Muscle of leg (tissue), 3 donors: ENCODE measurements at regions not wholly inside any gene's neighbourhood (a gene's known extent, or its start where the extent isn't known, plus 50 kb on each side); places are given as distances from the start of the nearest gene placed in this dataset.

ENCODE experiments used
- DNase-seq: peaks from one replicate; pipeline ENCODE4 v3.0.0; 2013
- H3K27ac ChIP-seq: one replicate; pipeline ENCODE4 v1.5.1; 2013; ENCODE audit warnings: mild to moderate bottlenecking, low read length, control low read depth
- H3K27me3 ChIP-seq: one replicate; pipeline ENCODE4 v1.6.1; 2013; ENCODE audit warnings: low read length; ENCODE audit not compliant: control insufficient read depth, insufficient read depth
- H3K36me3 ChIP-seq: one replicate; pipeline ENCODE4 v1.6.1; 2013; ENCODE audit warnings: low read length; ENCODE audit not compliant: control insufficient read depth, insufficient read depth
- H3K4me1 ChIP-seq: one replicate; pipeline ENCODE4 v1.6.1; 2013; ENCODE audit warnings: low read length; ENCODE audit not compliant: control insufficient read depth, insufficient read depth
- H3K4me3 ChIP-seq: one replicate; pipeline ENCODE4 v1.5.1; 2013; ENCODE audit warnings: low read length, control low read depth
- H3K9me3 ChIP-seq: replicated peaks from 2 replicates; pipeline ENCODE4 v1.6.1; 2013; ENCODE audit warnings: low read depth, low read length; ENCODE audit not compliant: control insufficient read depth
- WGBS: methylation state at CpG from one replicate; pipeline ENCODE4 v1.1.5; 2013; ENCODE audit warnings: missing lambda C conversion rate; ENCODE audit not compliant: insufficient coverage; 5-methylcytosine and 5-hydroxymethylcytosine counted together

DNA sequence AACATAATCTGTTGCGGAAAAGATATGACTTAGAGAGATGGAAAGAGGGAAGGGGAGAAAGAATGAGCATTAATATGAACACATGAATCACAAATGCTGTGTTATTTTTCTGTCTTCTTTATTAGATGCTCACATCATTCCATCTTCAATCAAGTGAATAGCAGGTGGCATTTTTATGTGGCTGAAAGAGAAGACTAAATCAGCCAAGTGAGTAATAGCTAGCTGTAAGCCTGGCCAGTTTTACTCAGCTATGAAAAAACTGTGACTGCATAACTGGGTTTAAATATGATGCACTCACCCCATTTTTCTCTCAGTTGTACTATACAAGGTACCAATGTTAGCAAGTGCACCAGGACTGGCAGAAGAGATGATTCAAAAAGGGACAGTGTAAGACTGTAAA is 571.1 kb downstream of the JRKL start:
- Histone ChIP-seq H3K4me3 (no peak overlapping the region), H3K9me3 (no peaks in the 10 kb centered on the region), H3K4me1 (no peaks in the 10 kb centered on the region), H3K36me3 (no peaks in the 10 kb centered on the region), H3K27me3 (no peaks in the 10 kb centered on the region), H3K27ac (no peak overlapping the region)
- no peak for DNase-seq
- WGBS, result no CpG with 5 or more reads among the region's 1 CpG

DNA sequence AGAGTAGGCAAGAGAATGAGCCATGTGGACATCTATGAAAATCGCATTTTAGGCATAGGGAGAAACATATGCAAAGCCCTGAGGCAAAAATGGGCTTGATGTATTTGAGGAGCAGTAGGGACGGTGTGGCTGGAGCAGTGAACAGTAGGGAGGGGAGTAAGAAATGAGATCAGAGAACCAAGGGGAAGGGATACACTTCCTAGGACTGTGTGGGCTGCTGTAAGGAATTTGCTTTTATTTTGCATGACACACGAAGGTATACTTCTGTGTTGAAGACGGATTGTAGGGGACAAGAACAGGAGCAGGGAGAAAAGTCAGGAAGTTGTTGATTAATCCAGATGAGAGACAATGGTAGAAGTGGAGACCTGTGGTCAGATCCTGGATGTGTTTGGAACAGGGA is 572.1 kb downstream of the JRKL start:
- Histone ChIP-seq H3K4me1 (no peaks in the 10 kb centered on the region), H3K9me3 (no peaks in the 10 kb centered on the region), H3K4me3 (no peak overlapping the region), H3K36me3 (no peaks in the 10 kb centered on the region), H3K27me3 (no peaks in the 10 kb centered on the region), H3K27ac (no peak overlapping the region)
- 76% methylated on average over 4 of the region's 4 CpGs for WGBS
- no peak for DNase-seq

DNA sequence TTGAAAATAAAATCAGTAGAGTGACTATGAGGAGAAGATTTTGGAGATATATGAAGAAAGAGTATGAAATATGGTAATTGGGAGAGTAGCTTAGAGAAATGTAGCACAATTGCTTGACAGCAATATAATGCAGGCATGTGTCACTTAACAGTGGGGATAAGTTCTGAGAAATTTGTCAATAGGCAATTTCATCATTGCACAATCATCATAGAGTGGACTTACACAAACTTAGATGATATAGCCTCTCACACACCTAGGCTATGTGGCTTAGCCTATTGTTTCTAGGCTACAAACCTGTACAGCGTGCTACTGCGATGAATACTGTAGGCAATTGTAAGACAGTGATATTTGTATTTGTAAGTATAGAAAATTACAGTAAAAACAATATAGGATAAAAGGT is 573.6 kb downstream of the JRKL start:
- H3K27me3 ChIP-seq, result no peaks in the 10 kb centered on the region
- H3K4me3 ChIP-seq, result no peak overlapping the region
- no peak for DNase-seq
- no peaks in the 10 kb centered on the region for H3K9me3 ChIP-seq
- H3K36me3 ChIP-seq, result no peaks in the 10 kb centered on the region
- no CpG with 5 or more reads among the region's 2 CpGs for WGBS
- no peak overlapping the region for H3K27ac ChIP-seq
- no peaks in the 10 kb centered on the region for H3K4me1 ChIP-seq

DNA sequence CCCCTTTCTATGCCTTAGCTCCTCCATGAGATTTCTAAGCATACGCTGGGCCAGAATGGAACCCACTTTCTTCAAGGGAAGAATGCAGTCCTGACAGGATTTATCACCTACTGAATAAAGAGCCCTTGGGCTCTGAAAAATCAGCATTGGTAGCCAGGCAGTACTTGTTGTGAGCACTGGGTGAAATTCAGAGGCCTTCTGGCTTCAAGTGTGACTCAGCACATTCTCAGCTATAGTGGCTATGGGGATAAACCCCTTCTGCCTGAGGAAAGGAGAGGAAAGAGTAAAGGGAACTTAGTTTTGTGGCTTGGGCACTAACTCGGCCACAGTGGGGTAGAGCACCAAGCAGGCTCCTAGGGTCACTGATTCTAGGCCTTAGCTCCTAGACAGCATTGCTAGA is 574.8 kb downstream of the JRKL start:
- Histone ChIP-seq H3K9me3 (no peaks in the 10 kb centered on the region), H3K27ac (no peak overlapping the region), H3K4me3 (no peak overlapping the region), H3K36me3 (no peaks in the 10 kb centered on the region), H3K4me1 (no peaks in the 10 kb centered on the region), H3K27me3 (no peaks in the 10 kb centered on the region)
- no peak for DNase-seq
- 55% methylated on average over 1 of the region's 2 CpGs for WGBS

DNA sequence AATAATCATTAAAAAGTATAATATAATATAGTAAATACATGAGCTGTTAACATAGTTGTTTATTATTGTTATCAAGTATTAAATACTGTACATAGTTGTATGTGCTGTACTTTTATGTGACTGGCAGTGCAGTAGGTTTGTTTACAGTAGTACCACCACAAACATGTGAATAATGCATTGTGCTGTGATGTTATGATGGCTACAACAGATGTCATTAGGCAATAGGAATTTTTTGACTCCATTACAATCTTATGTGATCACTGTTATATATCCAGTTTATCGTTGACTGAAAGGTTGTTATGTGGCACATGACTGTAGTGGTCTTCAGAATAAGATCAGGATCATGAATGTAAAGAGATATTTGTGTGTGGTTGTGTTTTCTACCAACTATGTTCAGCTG is 577.8 kb downstream of the JRKL start:
- no peak overlapping the region for H3K27ac ChIP-seq
- no peaks in the 10 kb centered on the region for H3K27me3 ChIP-seq
- no CpG with 5 or more reads among the region's 1 CpG for WGBS
- no peak overlapping the region for H3K4me3 ChIP-seq
- H3K4me1 ChIP-seq, result no peaks in the 10 kb centered on the region
- no peak for DNase-seq
- no peaks in the 10 kb centered on the region for H3K9me3 ChIP-seq
- H3K36me3 ChIP-seq, result no peaks in the 10 kb centered on the region

DNA sequence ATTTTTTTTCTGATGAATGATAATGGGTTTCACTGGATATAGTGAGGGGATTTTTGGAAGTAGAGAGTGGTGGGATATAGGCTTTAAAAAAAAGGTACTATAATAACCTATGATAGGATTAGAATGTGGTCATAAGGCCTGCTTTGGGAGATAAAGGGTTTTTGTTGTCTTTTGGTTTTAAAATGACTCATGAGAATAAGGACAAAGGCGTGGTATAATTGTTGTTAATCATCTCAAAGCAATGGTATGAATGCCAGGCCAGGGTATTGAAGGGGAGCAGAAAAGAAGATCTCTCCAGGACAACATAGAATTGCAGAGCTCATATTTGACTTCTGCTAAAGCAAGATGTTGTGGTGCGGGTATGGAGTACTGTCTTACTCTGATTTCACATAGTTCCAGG is 579.4 kb downstream of the JRKL start:
- H3K36me3 ChIP-seq, result no peaks in the 10 kb centered on the region
- H3K27me3 ChIP-seq, result no peaks in the 10 kb centered on the region
- DNase-seq, result no peak
- no peaks in the 10 kb centered on the region for H3K4me1 ChIP-seq
- no peak overlapping the region for H3K27ac ChIP-seq
- no CpG with 5 or more reads among the region's 2 CpGs for WGBS
- H3K9me3 ChIP-seq, result no peaks in the 10 kb centered on the region
- H3K4me3 ChIP-seq, result no peak overlapping the region

DNA sequence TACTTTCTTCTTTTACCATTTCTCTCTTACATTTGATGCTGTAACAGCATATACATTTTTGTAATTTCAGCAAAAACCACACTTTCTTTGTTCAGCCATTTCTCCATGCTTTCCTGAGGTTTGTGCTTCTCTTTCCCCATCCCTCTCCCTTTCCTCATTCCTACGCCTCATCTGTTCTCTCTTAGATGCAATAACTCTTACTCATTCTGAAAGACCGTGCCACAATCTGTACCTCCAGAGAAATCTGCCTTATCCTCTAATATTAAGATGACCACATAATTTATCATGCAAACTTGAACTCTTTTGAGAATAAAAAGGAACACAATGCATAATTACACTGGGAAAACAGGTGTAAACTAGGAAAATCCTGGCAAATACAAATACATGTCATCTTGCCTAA is 588.9 kb downstream of the JRKL start:
- no peak for DNase-seq
- 19% methylated on average over 2 of the region's 2 CpGs for WGBS
- H3K27ac ChIP-seq, result no peak overlapping the region
- H3K27me3 ChIP-seq, result no peaks in the 10 kb centered on the region
- no peaks in the 10 kb centered on the region for H3K9me3 ChIP-seq
- no peak overlapping the region for H3K4me3 ChIP-seq
- H3K36me3 ChIP-seq, result no peaks in the 10 kb centered on the region
- H3K4me1 ChIP-seq, result no peaks in the 10 kb centered on the region

DNA sequence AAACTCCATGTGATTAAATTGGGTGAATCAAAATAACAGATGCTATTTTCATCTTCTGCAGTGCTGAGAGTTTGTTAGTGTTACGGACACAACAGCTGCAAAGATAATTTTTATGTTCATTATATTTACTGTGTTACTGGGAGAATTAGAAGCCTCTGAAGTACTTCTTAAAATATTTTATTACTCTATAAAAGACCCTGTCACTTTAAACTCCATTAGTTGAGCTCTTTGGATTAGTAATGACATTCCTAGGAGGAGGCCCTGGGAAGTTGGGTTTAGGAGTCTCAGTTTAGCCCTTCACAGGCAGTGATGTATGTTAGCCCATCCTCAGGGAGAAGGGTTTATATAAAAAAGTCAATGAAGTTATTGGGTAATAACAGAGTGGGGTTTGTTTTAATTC is 596.7 kb downstream of the JRKL start:
- Histone ChIP-seq H3K4me3 (no peak overlapping the region), H3K4me1 (no peaks in the 10 kb centered on the region), H3K27ac (no peak overlapping the region), H3K27me3 (no peaks in the 10 kb centered on the region), H3K36me3 (no peaks in the 10 kb centered on the region), H3K9me3 (no peaks in the 10 kb centered on the region)
- DNase-seq, result peak; percentile 10
- no CpG with 5 or more reads among the region's 1 CpG for WGBS

DNA sequence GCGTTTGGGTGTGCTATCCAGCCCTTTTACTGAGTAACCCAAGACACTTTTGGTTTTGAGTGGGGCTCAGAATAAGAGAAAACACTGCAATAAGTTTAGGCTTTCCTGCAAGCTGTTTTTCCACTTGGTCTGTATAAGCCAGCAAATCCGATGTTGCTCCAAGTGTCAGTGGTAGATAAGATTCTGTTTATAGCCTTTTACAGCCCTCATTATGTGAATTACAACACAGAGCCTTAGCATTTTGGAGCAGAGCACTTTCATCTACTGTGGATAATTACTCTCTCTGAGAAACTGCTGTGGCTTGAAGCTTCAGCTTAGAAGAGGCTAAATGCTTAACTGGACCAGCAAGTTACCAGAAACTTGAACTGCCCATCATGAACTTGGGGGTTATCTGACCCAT is 601.1 kb downstream of the JRKL start:
- no peaks in the 10 kb centered on the region for H3K9me3 ChIP-seq

DNA sequence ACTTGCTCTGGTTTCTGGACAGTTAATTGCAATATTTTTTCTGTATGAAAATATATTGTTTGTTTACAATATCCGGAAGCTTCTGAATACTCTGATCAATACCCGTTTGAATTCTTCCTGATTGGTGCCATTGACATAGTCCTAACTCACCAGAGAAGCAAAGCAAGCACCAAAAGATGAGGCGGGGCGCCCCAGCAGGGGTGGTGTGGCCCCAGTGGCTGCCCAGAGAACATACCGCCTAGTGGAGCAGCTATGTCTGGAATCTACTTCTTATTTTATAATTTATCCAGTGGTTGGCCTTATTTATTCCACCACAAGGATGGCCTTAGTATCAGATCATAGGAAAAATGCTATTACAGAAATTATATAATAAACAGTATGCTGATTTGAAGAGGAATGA is 610.7 kb downstream of the JRKL start:
- DNase-seq, result no peak
- no peaks in the 10 kb centered on the region for H3K4me1 ChIP-seq
- H3K36me3 ChIP-seq, result no peaks in the 10 kb centered on the region
- H3K9me3 ChIP-seq, result no peaks in the 10 kb centered on the region
- H3K27me3 ChIP-seq, result no peaks in the 10 kb centered on the region
- WGBS, result 70% methylated on average over 2 of the region's 5 CpGs
- no peak overlapping the region for H3K4me3 ChIP-seq
- no peak overlapping the region for H3K27ac ChIP-seq

More for the DNA sequence above, 601.1 kb downstream of the JRKL start:
- H3K36me3 ChIP-seq, result no peaks in the 10 kb centered on the region
- no peaks in the 10 kb centered on the region for H3K27me3 ChIP-seq
- no peak for DNase-seq
- no CpG with 5 or more reads among the region's 2 CpGs for WGBS
- H3K4me1 ChIP-seq, result no peaks in the 10 kb centered on the region
- no peak overlapping the region for H3K4me3 ChIP-seq
- no peak overlapping the region for H3K27ac ChIP-seq

DNA sequence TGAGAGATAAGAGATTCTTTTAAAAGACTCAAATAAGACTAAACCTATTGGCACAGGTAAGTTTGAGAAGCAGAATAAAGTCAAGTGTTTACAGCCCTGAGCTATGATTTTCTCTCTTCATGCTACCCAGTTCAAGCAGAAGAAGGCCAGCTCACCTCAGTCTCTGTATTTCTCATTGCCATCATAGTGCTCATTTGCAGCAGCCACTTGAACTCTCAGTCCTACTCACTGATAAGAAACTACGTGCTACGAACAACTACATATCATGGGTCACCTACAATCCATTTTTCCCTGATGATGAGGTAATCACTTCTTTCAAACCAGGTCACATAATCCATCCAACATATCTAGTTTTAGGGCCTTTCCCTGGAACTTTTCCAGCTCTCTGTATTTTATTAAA is 617.5 kb downstream of the JRKL start:
- Histone ChIP-seq H3K4me3 (no peak overlapping the region), H3K4me1 (no peaks in the 10 kb centered on the region), H3K36me3 (no peaks in the 10 kb centered on the region), H3K9me3 (no peaks in the 10 kb centered on the region), H3K27me3 (no peaks in the 10 kb centered on the region), H3K27ac (no peak overlapping the region)
- no peak for DNase-seq
- WGBS, result no CpG with 5 or more reads among the region's 2 CpGs
